PC-9 (cell line): ENCODE measurements at regions not wholly inside any gene's neighbourhood (a gene's known extent, or its start where the extent isn't known, plus 50 kb on each side); places are given as distances from the start of the nearest gene placed in this dataset.

Experiments
- CTCF ChIP-seq: fragments of 200-600 bp; sonication (generic); conservative IDR thresholded peaks from 2 replicates; pipeline ENCODE4 v1.6.1; 2017; ENCODE audit warnings: mixed run types, antibody characterized with exemption, mild to moderate bottlenecking, moderate library complexity
- EZH2 ChIP-seq: fragments of 200-600 bp; sonication (generic); IDR thresholded peaks from 2 replicates; pipeline ENCODE4 v1.8.0; 2017; ENCODE audit warnings: antibody characterized with exemption, low read depth

DNA sequence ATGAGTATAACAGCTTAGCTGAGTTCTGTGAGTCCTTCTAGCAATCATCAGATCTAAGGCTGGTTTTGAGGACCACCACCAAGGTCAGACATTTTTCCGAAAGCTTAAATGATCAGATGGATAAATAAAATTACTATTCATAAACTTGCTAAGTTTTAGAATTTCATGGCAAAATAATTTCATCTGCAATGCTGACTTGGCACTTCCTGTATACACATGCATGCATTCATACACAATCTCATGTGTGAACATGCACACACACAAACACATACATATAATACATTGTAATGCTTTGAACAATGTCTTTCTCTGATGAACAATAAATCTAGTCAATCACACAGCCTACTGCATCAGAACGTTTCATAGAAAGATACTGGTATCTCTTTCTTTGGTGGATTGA lies 1068.3 kb downstream of the HACE1 start:
- TF ChIP-seq CTCF: no peak
- TF ChIP-seq EZH2: no peak
